PC-9 (cell line): ENCODE measurements at regions not wholly inside any gene's neighbourhood (a gene's known extent, or its start where the extent isn't known, plus 50 kb on each side); places are given as distances from the start of the nearest gene placed in this dataset.

Source experiments
- EZH2 ChIP-seq: fragments of 200-600 bp; sonication (generic); IDR thresholded peaks from 2 replicates; pipeline ENCODE4 v1.8.0; 2017; ENCODE audit warnings: antibody characterized with exemption, low read depth
- TF ChIP-seq, protein P1 (sequence below): fragments of 200-600 bp; sonication (generic); conservative IDR thresholded peaks from 2 replicates; pipeline ENCODE4 v1.6.1; 2017; ENCODE audit warnings: mixed run types, antibody characterized with exemption, mild to moderate bottlenecking, moderate library complexity

DNA sequence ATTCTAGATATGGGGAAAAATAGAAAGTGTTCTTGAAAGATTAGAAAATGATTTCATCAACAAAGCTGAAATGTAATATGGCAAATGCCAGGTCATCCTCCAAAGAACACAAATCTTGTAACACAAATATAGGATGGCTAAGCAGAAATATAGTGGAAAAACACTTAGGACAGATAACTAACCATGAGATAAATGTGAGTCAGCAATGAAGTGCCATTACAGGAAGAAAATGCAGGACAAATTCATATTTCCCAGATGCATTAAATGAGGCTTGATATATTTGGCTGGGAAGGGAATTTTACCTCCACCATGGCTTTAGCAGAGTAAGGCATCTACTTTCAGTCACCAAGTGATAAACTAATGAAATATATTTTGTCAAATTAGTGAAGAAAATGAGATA lies 92.8 kb upstream of the SEMA6D start:
- TF ChIP-seq, protein P1, sequence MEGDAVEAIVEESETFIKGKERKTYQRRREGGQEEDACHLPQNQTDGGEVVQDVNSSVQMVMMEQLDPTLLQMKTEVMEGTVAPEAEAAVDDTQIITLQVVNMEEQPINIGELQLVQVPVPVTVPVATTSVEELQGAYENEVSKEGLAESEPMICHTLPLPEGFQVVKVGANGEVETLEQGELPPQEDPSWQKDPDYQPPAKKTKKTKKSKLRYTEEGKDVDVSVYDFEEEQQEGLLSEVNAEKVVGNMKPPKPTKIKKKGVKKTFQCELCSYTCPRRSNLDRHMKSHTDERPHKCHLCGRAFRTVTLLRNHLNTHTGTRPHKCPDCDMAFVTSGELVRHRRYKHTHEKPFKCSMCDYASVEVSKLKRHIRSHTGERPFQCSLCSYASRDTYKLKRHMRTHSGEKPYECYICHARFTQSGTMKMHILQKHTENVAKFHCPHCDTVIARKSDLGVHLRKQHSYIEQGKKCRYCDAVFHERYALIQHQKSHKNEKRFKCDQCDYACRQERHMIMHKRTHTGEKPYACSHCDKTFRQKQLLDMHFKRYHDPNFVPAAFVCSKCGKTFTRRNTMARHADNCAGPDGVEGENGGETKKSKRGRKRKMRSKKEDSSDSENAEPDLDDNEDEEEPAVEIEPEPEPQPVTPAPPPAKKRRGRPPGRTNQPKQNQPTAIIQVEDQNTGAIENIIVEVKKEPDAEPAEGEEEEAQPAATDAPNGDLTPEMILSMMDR, result no peak
- no peak for TF ChIP-seq EZH2
